ENCODE measurements at regions not wholly inside any gene's neighbourhood (a gene's known extent, or its start where the extent isn't known, plus 50 kb on each side); places are given as distances from the start of the nearest gene placed in this dataset.

DNA sequence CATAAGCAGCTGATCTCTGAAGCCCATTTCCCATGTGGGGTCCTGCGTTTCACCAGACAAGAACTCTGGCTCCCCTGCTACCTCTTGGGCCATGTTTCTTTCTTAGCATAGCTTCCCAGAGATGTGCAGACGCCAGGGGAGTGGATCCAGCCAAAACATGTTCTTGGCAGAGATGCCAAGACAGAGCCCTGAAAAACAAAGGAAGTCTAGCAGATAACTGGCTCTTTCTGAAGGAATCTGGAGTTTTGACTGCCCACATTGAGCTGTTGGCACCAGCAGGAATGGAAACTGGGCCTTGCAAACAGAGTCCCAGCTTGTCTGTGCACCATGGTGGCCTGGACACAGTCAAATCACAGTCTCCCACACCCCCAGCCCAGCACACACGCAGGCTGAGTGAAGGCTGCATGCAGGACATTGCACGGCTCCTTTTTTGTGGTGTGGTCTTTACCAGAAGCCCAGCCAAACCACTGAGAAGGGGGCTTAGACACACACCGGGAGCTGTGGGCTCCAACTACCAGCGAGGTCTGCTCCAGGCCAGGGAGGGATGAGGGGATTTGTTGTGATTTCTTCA, 114.7 kb downstream of the SNX18 start:
- no peak for DNase-seq

DNA sequence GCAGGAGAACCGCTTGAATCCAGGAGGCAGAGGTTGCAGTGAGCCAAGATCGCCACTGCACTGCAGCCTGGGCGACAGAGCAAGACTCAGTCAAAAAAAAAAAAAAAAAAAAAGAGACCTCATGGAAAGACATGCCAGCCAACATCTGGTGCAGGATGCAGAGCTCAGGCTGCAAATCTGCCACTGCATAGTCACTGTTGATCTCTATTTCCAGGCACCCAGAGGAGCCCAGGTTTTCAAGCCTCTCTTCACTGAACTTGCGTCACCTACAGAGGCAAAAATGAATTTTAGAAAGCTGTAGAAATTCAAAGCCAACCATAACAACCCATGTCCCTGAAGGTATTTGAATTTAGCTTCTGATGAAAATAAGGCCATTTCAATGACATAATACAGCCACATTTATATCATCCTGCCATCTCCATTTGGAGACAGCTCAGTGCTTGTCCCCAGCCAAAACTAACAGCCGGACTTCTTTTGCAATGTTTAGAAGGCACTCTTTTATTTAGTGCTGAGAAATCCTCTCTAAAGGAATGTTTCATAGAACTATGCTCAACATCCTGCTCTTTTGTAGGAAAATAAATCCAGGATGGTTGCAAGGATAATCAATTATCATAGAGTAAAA, 113.3 kb downstream of the SNX18 start:
- no peak for DNase-seq

GRCh38 chr5:54629115-54629514, 111.6 kb downstream of the SNX18 start:
- DNase-seq, result no peak

DNA sequence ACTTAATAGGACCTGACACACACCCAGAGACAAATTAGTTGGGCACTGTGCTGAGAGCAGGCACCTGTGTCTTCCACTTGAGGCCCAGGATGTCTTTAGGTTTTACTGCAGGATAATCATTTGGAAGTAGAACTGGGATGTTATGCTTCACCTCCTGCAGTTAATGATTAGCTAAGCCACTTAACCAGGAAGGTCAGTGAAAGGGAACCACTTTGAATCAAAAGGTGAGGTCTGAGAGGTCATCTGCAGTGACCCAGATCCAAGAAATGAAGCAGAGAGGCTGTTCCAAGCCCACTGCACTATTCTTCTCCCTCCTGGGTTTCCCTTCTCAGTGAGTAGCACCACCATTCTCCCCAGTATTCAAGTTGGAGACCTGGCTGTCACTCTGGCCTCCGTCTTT, 110.5 kb downstream of the SNX18 start:
- no peak for DNase-seq

DNA sequence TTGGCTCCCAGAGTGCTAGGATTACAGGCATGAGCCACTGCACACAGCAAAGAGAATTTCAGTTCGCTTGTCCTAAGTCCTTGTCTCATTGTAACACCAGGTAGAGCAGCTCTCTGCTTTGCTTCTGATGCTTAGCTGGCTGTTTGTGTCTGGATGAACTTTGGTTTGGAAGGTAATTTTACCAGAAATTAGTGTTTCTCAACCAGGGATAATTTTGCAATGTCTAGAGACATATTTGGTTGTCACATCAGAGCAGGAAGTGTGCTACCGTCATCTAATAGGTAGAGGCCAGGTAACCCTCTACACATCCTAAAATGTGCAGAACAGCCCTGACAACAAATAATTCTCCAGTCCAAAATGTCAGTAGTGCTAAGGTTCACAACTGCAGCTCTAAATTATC, 108.8 kb downstream of the SNX18 start:
- DNase-seq, result no peak

GRCh38 chr5:54624805-54625568, 107.4 kb downstream of the SNX18 start:
- no peak for DNase-seq

DNA sequence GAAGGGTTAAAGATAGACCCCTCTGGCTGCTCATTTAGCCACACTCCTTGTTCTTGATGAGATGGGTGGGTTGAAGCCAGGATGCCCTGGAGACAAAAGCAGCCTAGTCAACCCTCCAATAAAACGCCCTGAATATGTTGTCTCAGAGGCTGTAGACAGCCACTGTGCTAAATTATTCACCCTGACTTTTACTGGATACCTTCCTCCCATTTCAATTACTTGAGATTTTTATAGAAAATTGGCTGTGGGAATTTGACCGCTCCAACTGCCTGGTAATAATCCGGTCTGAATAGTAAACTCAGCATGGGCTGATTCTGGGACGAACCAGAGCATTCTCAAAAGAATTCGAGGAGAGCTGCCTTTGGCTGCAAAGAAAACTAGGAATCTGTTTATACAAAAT, 104.2 kb downstream of the SNX18 start:
- DNase-seq, result no peak

- DNase-seq, result no peak
These were observed 103.5 kb downstream of the SNX18 start for GRCh38 chr5:54621048-54621447.

- DNase-seq, result no peak
These were observed 102.8 kb downstream of the SNX18 start for GRCh38 chr5:54620141-54620933.

DNA sequence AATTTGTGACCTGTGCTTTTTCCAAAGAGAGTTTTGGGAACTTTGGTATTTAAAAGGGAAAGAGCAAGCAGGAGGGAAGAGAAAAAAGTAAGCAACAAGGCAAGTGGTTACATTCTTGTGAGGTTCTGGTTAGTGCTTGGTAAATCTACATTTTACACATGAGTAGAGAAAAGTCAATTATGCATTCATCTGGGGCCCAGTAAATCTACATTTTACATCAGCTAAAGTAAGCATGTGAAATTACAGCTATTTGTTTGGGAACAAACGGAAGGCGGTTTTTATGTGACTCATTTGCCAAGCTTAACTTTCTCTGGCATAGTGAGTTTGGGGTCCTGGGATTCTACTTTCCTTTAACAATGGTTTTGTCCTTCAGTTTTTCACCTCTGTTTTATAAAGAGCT, 102.2 kb downstream of the SNX18 start:
- no peak for DNase-seq

- no peak for DNase-seq
These were observed 99.1 kb downstream of the SNX18 start for GRCh38 chr5:54616518-54617220.

GRCh38 chr5:54616031-54616430, 98.5 kb downstream of the SNX18 start:
- DNase-seq, result no peak

DNA sequence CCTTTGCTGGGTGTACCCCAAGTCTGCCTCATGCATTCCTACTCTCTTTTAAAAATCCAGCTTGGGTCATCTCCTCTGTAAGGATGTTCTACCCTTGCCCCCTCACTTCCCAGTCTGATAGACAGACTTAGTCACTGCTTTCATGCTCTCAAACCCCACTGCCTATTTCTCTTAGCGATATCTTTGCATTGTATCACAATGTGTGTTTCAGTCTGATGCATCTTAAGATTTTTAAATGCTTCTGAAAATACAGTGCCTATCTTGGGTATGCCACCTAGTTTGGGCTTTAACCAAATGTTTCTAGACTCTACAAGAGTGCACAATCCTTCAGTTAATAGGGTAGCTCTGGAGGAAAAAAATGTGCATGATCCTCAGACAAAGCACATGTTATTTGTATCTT, 97.8 kb downstream of the SNX18 start:
- DNase-seq, result no peak

DNA sequence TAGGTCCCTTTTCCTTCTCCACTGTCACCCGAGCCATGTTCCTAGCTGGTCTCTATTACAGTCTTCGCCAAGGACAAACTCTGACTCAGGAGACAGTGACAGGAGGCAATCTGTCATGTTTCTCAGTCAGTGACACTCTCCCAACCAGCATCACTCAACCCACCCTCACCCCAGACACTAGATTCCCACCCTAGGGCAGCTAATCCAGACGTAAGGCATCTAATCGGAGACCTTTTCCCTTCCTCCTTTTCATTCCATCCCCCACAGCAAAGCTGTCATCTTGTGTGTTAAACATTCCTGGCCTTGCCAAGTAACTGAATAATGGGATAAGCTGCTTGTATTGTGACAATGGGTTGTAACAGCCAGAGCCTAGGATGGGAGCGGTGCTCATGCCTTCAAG, 95.2 kb downstream of the SNX18 start:
- no peak for DNase-seq

DNA sequence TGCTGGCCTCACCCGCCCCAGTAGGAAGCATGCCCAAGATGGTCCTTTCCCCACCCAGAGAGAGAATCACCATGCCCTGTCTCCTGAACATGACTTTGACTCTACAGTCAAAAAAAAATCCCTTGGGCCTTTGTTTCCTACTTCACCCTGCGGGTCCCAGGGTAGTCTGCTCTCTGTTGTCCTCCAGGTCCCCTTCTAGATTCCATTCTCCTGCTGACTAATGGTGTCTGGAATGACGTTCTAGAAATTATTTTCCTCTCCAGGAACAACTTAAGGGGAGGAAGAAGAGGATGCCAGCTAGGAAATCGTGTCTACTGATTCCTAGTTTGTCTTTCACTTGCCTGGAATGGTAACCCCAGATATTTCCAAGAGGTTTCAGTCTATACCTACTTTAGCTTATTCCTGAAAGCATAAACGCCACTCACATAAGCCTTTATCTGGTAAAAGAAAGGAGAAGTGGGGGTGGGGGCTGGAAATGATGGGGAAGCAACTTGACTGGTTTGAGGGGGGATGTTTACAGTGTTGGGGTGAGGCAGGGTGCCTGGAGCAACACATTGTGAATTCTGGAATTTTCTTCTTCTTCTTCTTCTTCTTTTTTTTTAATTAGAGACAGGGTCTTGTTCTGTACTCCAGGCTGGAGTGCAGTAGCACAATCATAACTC, 93.9 kb downstream of the SNX18 start:
- no peak for DNase-seq

- no peak for DNase-seq
These were observed 92.8 kb downstream of the SNX18 start for GRCh38 chr5:54610197-54610944.

DNA sequence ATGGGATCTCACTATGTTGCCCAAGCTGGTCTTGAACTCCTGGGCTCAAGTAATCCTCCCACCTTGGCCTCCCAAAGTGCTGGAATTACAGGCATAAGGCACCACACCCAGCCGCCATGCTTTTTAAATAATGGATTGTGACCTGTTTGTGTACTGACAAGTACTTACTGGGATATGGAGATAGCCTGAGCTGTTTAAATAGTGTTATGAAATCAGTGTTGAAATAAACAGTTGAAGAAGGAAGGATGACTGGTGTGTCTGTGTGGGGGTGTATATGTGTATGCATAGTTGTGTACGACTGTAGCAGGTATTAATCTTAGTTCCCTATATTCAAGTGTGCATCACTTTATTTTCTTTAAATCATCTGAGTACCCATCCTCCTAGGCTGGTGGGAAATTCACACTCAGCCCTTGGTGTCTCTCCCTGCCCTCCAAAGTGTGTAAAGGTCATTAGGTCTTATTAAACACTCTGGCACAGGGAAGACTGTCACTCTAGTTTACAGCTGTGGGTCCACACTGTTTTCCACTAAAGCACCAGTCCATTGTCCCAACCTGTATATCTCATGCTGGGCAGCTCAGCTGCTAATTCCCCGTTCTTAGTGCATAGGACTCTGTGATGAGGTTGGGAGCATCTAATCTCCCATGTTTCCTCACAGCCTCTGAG, 91.0 kb downstream of the SNX18 start:
- DNase-seq, result no peak

DNA sequence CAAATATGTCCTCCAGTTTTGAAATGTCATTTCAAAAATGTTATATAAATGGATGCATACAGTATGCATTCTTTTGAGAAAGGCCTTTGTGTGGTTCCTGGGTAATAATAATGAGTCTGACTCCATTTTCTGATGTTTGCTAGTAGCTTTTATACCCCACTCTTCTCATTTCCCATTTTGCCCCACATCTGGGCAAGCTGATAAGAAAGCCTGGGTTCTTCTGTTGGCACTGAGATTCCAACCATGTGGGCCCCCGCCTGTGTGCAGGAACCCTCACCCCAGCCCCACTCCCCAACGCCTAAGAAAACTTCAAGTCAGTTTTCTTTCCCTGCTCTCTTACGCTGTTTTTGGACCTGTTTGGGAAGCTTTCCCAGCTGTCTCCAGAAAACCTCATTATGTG, 89.4 kb downstream of the SNX18 start:
- no peak for DNase-seq

DNA sequence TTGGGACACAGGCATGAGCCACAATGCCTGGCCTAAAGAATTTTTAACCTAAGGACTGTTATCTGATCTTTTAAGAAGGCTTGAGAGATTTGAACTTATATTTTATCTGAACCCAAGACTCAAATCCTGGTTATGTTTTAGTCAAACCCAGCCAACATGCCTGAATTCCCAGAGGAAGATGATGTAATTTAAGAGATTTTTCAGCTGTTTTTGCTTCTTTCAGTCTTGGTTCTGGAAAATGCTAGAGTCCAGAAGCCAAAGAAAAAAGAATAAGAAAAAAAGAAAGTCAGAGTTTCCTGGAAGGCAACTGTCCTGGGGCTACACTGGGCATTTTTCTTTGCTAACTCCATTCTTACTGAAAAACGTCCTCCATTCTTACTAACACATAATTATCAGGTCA, 85.8 kb downstream of the SNX18 start:
- no peak for DNase-seq

GRCh38 chr5:54602475-54602874, 84.9 kb downstream of the SNX18 start:
- no peak for DNase-seq
